ENCODE measurements at regions not wholly inside any gene's neighbourhood (a gene's known extent, or its start where the extent isn't known, plus 50 kb on each side); places are given as distances from the start of the nearest gene placed in this dataset.

GRCh38 chr9:78866207-78867132 lies 569.5 kb downstream of the PSAT1 start:
- no peaks in the 10 kb centered on the region for H3K36me3 ChIP-seq (ENCODE audit: control insufficient read depth, insufficient read depth, low read length)
- no peak for TF ChIP-seq CTCF (conservative IDR thresholded peaks at IDR 0.05 in 1 of 2, IDR thresholded peaks at IDR 0.05 in 1 of 2; ENCODE audit: low read depth in 1 of 2, low read length in 2 of 2)
- no peak for TF ChIP-seq EZH2 (IDR thresholded peaks at IDR 0.05; ENCODE audit: low read length, missing control alignments)
- no peak overlapping the region for H3K4me3 ChIP-seq (replicated peaks in 1 of 4; ENCODE audit: control extremely low read depth in 1 of 4, insufficient read depth in 1 of 4, low read depth in 3 of 4, low read length in 4 of 4)
- no peaks in the 10 kb centered on the region for H3K27me3 ChIP-seq (ENCODE audit: control insufficient read depth, insufficient read depth, low read length)
- peak; percentile 86 to 98 for DNase-seq (ENCODE audit: low read depth in 2 of 2)
- H3K4me1 ChIP-seq (ENCODE audit: control insufficient read depth, extremely low read depth, insufficient read depth, low read length) = peaks cover 9% of the 10 kb centered on the region
- peak overlapping the region; percentile 29 for H3K27ac ChIP-seq (ENCODE audit: insufficient read depth, low read length)
- H2AFZ ChIP-seq (ENCODE audit: low read length) = no peak overlapping the region
- no peaks in the 10 kb centered on the region for H3K9me3 ChIP-seq (ENCODE audit: control insufficient read depth, insufficient read depth, low read depth, low read length)
- no peak overlapping the region for H3K4me2 ChIP-seq (ENCODE audit: extremely low read depth, insufficient read depth, low read length)
- H3K9ac ChIP-seq (ENCODE audit: insufficient read depth, low read length) = no peak overlapping the region
- H4K20me1 ChIP-seq (ENCODE audit: control insufficient read depth, extremely low read depth, insufficient read depth, low read length) = no peaks in the 10 kb centered on the region
- no peaks in the 10 kb centered on the region for H3K79me2 ChIP-seq (ENCODE audit: control insufficient read depth, insufficient read depth, low read length)

- Histone ChIP-seq H3K9ac (ENCODE audit: insufficient read depth, low read length) (no peak overlapping the region), H3K27ac (ENCODE audit: insufficient read depth, low read length) (peak overlapping the region; percentile 17), H4K20me1 (ENCODE audit: control insufficient read depth, extremely low read depth, insufficient read depth, low read length) (no peaks in the 10 kb centered on the region), H3K79me2 (ENCODE audit: control insufficient read depth, insufficient read depth, low read length) (no peaks in the 10 kb centered on the region), H3K4me3 (replicated peaks in 1 of 4; ENCODE audit: control extremely low read depth in 1 of 4, insufficient read depth in 1 of 4, low read depth in 3 of 4, low read length in 4 of 4) (no peak overlapping the region), H3K4me2 (ENCODE audit: extremely low read depth, insufficient read depth, low read length) (no peak overlapping the region), H3K27me3 (ENCODE audit: control insufficient read depth, insufficient read depth, low read length) (no peaks in the 10 kb centered on the region), H3K9me3 (ENCODE audit: control insufficient read depth, insufficient read depth, low read depth, low read length) (no peaks in the 10 kb centered on the region), H2AFZ (ENCODE audit: low read length) (no peak overlapping the region), H3K36me3 (ENCODE audit: control insufficient read depth, insufficient read depth, low read length) (no peaks in the 10 kb centered on the region), H3K4me1 (ENCODE audit: control insufficient read depth, extremely low read depth, insufficient read depth, low read length) (peaks cover 6% of the 10 kb centered on the region)
- TF ChIP-seq EZH2 (IDR thresholded peaks at IDR 0.05; ENCODE audit: low read length, missing control alignments) (no peak), CTCF (conservative IDR thresholded peaks at IDR 0.05 in 1 of 2, IDR thresholded peaks at IDR 0.05 in 1 of 2; ENCODE audit: low read depth in 1 of 2, low read length in 2 of 2) (no peak)
- no peak for DNase-seq (ENCODE audit: low read depth in 2 of 2)
Measured at GRCh38 chr9:78871086-78871451, 574.1 kb downstream of the PSAT1 start.

- Histone ChIP-seq H3K79me2 (ENCODE audit: control insufficient read depth, insufficient read depth, low read length) (no peaks in the 10 kb centered on the region), H3K4me3 (replicated peaks in 1 of 4; ENCODE audit: control extremely low read depth in 1 of 4, insufficient read depth in 1 of 4, low read depth in 3 of 4, low read length in 4 of 4) (no peak overlapping the region), H3K27ac (ENCODE audit: insufficient read depth, low read length) (peak overlapping the region; percentile 45), H2AFZ (ENCODE audit: low read length) (no peak overlapping the region), H3K4me2 (ENCODE audit: extremely low read depth, insufficient read depth, low read length) (peak overlapping the region; percentile 38), H3K9me3 (ENCODE audit: control insufficient read depth, insufficient read depth, low read depth, low read length) (no peaks in the 10 kb centered on the region), H3K9ac (ENCODE audit: insufficient read depth, low read length) (no peak overlapping the region), H3K4me1 (ENCODE audit: control insufficient read depth, extremely low read depth, insufficient read depth, low read length) (peaks cover 6% of the 10 kb centered on the region), H3K36me3 (ENCODE audit: control insufficient read depth, insufficient read depth, low read length) (no peaks in the 10 kb centered on the region), H3K27me3 (ENCODE audit: control insufficient read depth, insufficient read depth, low read length) (no peaks in the 10 kb centered on the region), H4K20me1 (ENCODE audit: control insufficient read depth, extremely low read depth, insufficient read depth, low read length) (no peaks in the 10 kb centered on the region)
- peak; percentile 74 to 97 for DNase-seq (ENCODE audit: low read depth in 2 of 2)
- TF ChIP-seq CTCF (conservative IDR thresholded peaks at IDR 0.05 in 1 of 2, IDR thresholded peaks at IDR 0.05 in 1 of 2; ENCODE audit: low read depth in 1 of 2, low read length in 2 of 2) = no peak
- no peak for TF ChIP-seq EZH2 (IDR thresholded peaks at IDR 0.05; ENCODE audit: low read length, missing control alignments)
Measured at GRCh38 chr9:78871452-78872331, 574.8 kb downstream of the PSAT1 start.
